Hepatocyte (in vitro differentiated cells): ENCODE measurements at regions not wholly inside any gene's neighbourhood (a gene's known extent, or its start where the extent isn't known, plus 50 kb on each side); places are given as distances from the start of the nearest gene placed in this dataset.
A peak's percentile ranks its signal among the peaks of the same experiment; 100 is the strongest.

Experiments used
- DNase-seq: peaks from one replicate; pipeline ENCODE4 v3.0.0-alpha.2; 2016; ENCODE audit warnings: low spot score
- H2AFZ ChIP-seq: fragments of 200-600 bp; sonication (generic); 2 replicates; pipeline ENCODE4 v1.6.0; 2016; ENCODE audit warnings: antibody characterized with exemption, mild to moderate bottlenecking
- H3K27ac ChIP-seq: fragments of 200-600 bp; sonication (generic); 2 replicates; pipeline ENCODE4 v1.5.1; 2016; ENCODE audit warnings: mild to moderate bottlenecking
- H3K27me3 ChIP-seq: fragments of 200-600 bp; sonication (generic); 2 replicates; pipeline ENCODE4 v1.6.1; 2016
- H3K36me3 ChIP-seq: fragments of 200-600 bp; sonication (generic); replicated peaks from 2 replicates; pipeline ENCODE4 v1.5.1; 2016; ENCODE audit warnings: low read depth; ENCODE audit not compliant: insufficient read depth
- H3K4me1 ChIP-seq: fragments of 200-600 bp; sonication (generic); 2 replicates; pipeline ENCODE4 v1.5.1; 2016; ENCODE audit warnings: mild to moderate bottlenecking, moderate library complexity; ENCODE audit not compliant: insufficient read depth
- H3K4me2 ChIP-seq: fragments of 200-600 bp; sonication (generic); 2 replicates; pipeline ENCODE4 v1.6.0; 2016
- H3K4me3 ChIP-seq: fragments of 200-600 bp; sonication (generic); 2 replicates; pipeline ENCODE4 v1.5.1; 2016; ENCODE audit warnings: mild to moderate bottlenecking
- H3K79me2 ChIP-seq: fragments of 200-600 bp; sonication (generic); 2 replicates; pipeline ENCODE4 v1.6.0; 2017; ENCODE audit warnings: mild to moderate bottlenecking
- H3K9me2 ChIP-seq: fragments of 200-600 bp; sonication (generic); replicated peaks from 2 replicates; pipeline ENCODE4 v1.6.0; 2017; ENCODE audit warnings: mild to moderate bottlenecking; ENCODE audit not compliant: insufficient read depth
- H3K9me3 ChIP-seq: fragments of 200-600 bp; sonication (generic); 2 replicates; pipeline ENCODE4 v1.5.1; 2016; ENCODE audit warnings: low read depth, mild to moderate bottlenecking
- H4K20me1 ChIP-seq: fragments of 200-600 bp; sonication (generic); 2 replicates; pipeline ENCODE4 v1.6.0; 2016; ENCODE audit warnings: mild to moderate bottlenecking; ENCODE audit not compliant: insufficient read depth, poor library complexity, severe bottlenecking
- EZH2 ChIP-seq: fragments of 200-600 bp; sonication (generic); IDR thresholded peaks from 2 replicates; pipeline ENCODE4 v1.6.1; 2016; ENCODE audit warnings: antibody characterized with exemption, mild to moderate bottlenecking, borderline replicate concordance
- EZH2phosphoT487 ChIP-seq: fragments of 200-600 bp; sonication (generic); IDR thresholded peaks from one replicate; pipeline ENCODE4 v1.6.1; 2018; ENCODE audit warnings: antibody characterized with exemption, mild to moderate bottlenecking, low read depth, moderate library complexity; ENCODE audit not compliant: unreplicated experiment, severe bottlenecking
- WGBS: methylation state at CpG from one replicate; pipeline ENCODE4 v1.1.6; 2016; ENCODE audit warnings: low lambda C conversion rate; ENCODE audit errors: missing lambda C conversion rate; 5-methylcytosine and 5-hydroxymethylcytosine counted together
- TF ChIP-seq, protein P1 (sequence below): fragments of 200-600 bp; sonication (generic); IDR thresholded peaks from 2 replicates; pipeline ENCODE4 v1.5.1; 2016; ENCODE audit warnings: antibody characterized with exemption, mild to moderate bottlenecking; ENCODE audit not compliant: poor library complexity

DNA sequence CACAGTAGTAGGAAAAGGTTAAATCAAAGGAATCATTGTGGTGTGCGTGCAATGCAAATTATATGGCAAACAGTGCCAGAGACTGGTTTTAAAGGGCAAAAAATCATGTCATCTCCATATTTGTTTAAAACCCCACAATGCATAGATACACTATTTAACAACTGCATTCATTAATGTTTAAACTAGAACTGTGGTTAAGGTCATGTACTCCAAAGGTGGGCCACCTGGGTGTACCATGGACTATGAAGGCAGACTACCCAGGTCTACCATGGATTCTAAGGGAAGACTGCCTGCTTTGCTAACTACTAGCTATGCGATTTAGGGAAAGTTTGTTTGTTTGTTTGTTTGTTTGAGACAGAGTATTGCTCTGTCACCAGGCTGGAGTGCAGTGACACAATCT, 356.3 kb downstream of the ZEB2 start:
- H3K9me2 ChIP-seq: no peaks in the 10 kb centered on the region
- no peaks in the 10 kb centered on the region for H3K4me1 ChIP-seq
- H3K36me3 ChIP-seq: no peaks in the 10 kb centered on the region
- WGBS: 76% methylated on average over 2 of the region's 2 CpGs
- H3K79me2 ChIP-seq: no peaks in the 10 kb centered on the region
- no peaks in the 10 kb centered on the region for H3K9me3 ChIP-seq
- H3K27ac ChIP-seq: no peak overlapping the region
- H2AFZ ChIP-seq: no peak overlapping the region
- no peaks in the 10 kb centered on the region for H3K27me3 ChIP-seq
- H3K4me3 ChIP-seq: no peak overlapping the region
- no peak overlapping the region for H3K4me2 ChIP-seq
- TF ChIP-seq, protein P1, sequence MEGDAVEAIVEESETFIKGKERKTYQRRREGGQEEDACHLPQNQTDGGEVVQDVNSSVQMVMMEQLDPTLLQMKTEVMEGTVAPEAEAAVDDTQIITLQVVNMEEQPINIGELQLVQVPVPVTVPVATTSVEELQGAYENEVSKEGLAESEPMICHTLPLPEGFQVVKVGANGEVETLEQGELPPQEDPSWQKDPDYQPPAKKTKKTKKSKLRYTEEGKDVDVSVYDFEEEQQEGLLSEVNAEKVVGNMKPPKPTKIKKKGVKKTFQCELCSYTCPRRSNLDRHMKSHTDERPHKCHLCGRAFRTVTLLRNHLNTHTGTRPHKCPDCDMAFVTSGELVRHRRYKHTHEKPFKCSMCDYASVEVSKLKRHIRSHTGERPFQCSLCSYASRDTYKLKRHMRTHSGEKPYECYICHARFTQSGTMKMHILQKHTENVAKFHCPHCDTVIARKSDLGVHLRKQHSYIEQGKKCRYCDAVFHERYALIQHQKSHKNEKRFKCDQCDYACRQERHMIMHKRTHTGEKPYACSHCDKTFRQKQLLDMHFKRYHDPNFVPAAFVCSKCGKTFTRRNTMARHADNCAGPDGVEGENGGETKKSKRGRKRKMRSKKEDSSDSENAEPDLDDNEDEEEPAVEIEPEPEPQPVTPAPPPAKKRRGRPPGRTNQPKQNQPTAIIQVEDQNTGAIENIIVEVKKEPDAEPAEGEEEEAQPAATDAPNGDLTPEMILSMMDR: no peak
- no peak for TF ChIP-seq EZH2
- TF ChIP-seq EZH2phosphoT487: no peak
- H4K20me1 ChIP-seq: no peaks in the 10 kb centered on the region
- DNase-seq: peak; percentile 5

DNA sequence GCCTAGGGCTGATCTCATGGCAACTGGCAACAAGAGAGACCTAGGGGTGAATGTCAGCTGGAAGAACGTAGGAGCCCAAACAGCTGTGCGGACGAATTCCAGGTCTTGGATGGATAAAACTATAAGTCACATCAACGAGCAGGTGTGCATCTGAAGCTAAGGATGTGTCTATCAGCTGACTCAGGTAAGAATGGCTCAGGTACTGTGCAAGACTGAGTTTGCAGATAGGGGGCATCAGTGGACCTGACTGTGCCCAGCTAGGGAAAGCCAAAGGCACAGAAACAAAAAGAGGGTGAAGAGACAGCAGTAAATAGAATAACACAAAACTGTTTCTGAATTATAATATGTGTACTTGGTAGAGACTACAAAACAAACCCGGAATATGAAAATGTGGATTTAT, 357.3 kb downstream of the ZEB2 start:
- Histone ChIP-seq H3K79me2 (no peaks in the 10 kb centered on the region), H3K9me3 (no peaks in the 10 kb centered on the region), H2AFZ (no peak overlapping the region), H3K36me3 (no peaks in the 10 kb centered on the region), H3K27ac (no peak overlapping the region), H3K4me2 (no peak overlapping the region), H4K20me1 (no peaks in the 10 kb centered on the region), H3K4me1 (no peaks in the 10 kb centered on the region), H3K27me3 (no peaks in the 10 kb centered on the region), H3K4me3 (no peak overlapping the region), H3K9me2 (no peaks in the 10 kb centered on the region)
- peak; percentile 32 for DNase-seq
- WGBS: 81% methylated on average over 5 of the region's 5 CpGs
- no peak for TF ChIP-seq EZH2
- TF ChIP-seq, protein P1: peak; percentile 44

DNA sequence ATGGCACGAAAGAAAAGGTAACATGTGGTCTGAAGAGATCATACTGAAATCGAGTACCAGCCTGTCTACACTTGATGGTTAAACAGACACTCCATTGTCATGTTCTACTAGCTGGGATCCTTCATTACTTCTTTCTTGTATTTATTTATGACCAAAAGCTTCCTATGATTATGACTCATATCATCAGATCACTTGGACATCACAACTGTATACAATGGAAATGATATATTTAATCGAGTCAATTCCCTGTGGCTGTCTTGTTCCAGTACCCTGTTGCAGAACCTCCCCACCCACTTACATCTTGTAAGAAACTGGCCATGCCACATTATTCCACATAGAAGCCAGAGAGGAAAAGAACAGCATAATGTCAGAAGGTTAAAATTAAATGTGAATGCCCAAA, 358.9 kb downstream of the ZEB2 start:
- no peaks in the 10 kb centered on the region for H3K36me3 ChIP-seq
- WGBS: 96% methylated on average over 3 of the region's 3 CpGs
- H3K9me2 ChIP-seq: no peaks in the 10 kb centered on the region

More for the DNA sequence above, 358.9 kb downstream of the ZEB2 start:
- Histone ChIP-seq H3K27me3 (no peaks in the 10 kb centered on the region), H3K4me2 (no peak overlapping the region), H4K20me1 (no peaks in the 10 kb centered on the region), H3K9me3 (no peaks in the 10 kb centered on the region), H3K4me3 (no peak overlapping the region), H3K79me2 (no peaks in the 10 kb centered on the region), H3K27ac (no peak overlapping the region), H2AFZ (no peak overlapping the region), H3K4me1 (no peaks in the 10 kb centered on the region)
- TF ChIP-seq, protein P1: no peak
- no peak for TF ChIP-seq EZH2phosphoT487
- no peak for TF ChIP-seq EZH2
- no peak for DNase-seq
